ENCODE measurements at regions not wholly inside any gene's neighbourhood (a gene's known extent, or its start where the extent isn't known, plus 50 kb on each side); places are given as distances from the start of the nearest gene placed in this dataset.

GRCh38 chr1:115912116-115912515 is 64.2 kb upstream of the SLC22A15 start:
- FAIRE-seq = no peak
- POLR2A ChIA-PET = no interaction called here
- intact Hi-C loops (cut with micrococcal nuclease; ENCODE audit: unreplicated experiment) = no loop called here
- DNase-seq (ENCODE audit: low read depth, low spot score) = no peak
- H3K4me2 ChIP-seq (ENCODE audit: control insufficient read depth, insufficient read depth) = no peak overlapping the region
- no peaks in the 10 kb centered on the region for H3K79me2 ChIP-seq (ENCODE audit: control insufficient read depth, insufficient read depth, low read length)
- TF ChIP-seq CBX3 (IDR thresholded peaks at IDR 0.05; ENCODE audit: borderline replicate concordance, low read depth) = no peak
- H3K4me3 ChIP-seq = no peak overlapping the region
- H3K9me3 ChIP-seq (replicated peaks; ENCODE audit: control insufficient read depth, insufficient read depth, low read length) = no peaks in the 10 kb centered on the region
- H2AFZ ChIP-seq (ENCODE audit: control insufficient read depth, low read depth, low read length) = no peak overlapping the region
- BruUV-seq (replicated peaks) = no TSS peak
- H4K20me1 ChIP-seq (ENCODE audit: control insufficient read depth, insufficient read depth) = no peaks in the 10 kb centered on the region
- no peak for ATAC-seq
- no peaks in the 10 kb centered on the region for H3K4me1 ChIP-seq (ENCODE audit: control insufficient read depth, insufficient read depth, low read length)
- SMC1A ChIA-PET (ENCODE audit: uncharacterized antibody, unreplicated experiment) = no interaction called here
- in situ Hi-C loops (cut with MboI) = no loop called here
- 17% methylated on average over 3 of the region's 3 CpGs for WGBS (ENCODE audit: insufficient coverage, insufficient replicate concordance, low lambda C conversion rate, missing lambda C conversion rate)
- H3K9ac ChIP-seq (ENCODE audit: control insufficient read depth, insufficient read depth, low read length) = no peak overlapping the region
- CTCF ChIA-PET = interaction anchor here (0.8 kb wide), 1 partner anchor 109 kb away, joined by 3 read pairs; no protein-coding TSS in a partner anchor
- H3K27ac ChIP-seq (ENCODE audit: control insufficient read depth, insufficient read depth) = no peak overlapping the region
- H3K27me3 ChIP-seq (replicated peaks in 1 of 2; ENCODE audit: control insufficient read depth in 2 of 2, insufficient read depth in 2 of 2, low read length in 1 of 2) = no peaks in the 10 kb centered on the region; a peak in 1 of 4 replicates
- H3K36me3 ChIP-seq (ENCODE audit: control insufficient read depth in 2 of 2, insufficient read depth in 2 of 2, low read length in 1 of 2) = no peaks in the 10 kb centered on the region
- RAD21 ChIA-PET (ENCODE audit: unreplicated experiment) = no interaction called here

GRCh38 chr1:115922801-115923200 is 53.5 kb upstream of the SLC22A15 start:
- RAD21 ChIA-PET (ENCODE audit: unreplicated experiment) = no interaction called here
- ATAC-seq (no peak), DNase-seq (ENCODE audit: low read depth, low spot score) (no peak), FAIRE-seq (no peak)
- H3K4me3 ChIP-seq = no peak overlapping the region
- no peak overlapping the region for H3K9ac ChIP-seq (ENCODE audit: control insufficient read depth, insufficient read depth, low read length)
- no peaks in the 10 kb centered on the region for H3K36me3 ChIP-seq (ENCODE audit: control insufficient read depth in 2 of 2, insufficient read depth in 2 of 2, low read length in 1 of 2)
- H3K79me2 ChIP-seq (ENCODE audit: control insufficient read depth, insufficient read depth, low read length) = no peaks in the 10 kb centered on the region
- no peak overlapping the region for H3K4me2 ChIP-seq (ENCODE audit: control insufficient read depth, insufficient read depth)
- no peaks in the 10 kb centered on the region for H3K9me3 ChIP-seq (replicated peaks; ENCODE audit: control insufficient read depth, insufficient read depth, low read length)
- no peaks in the 10 kb centered on the region for H3K27me3 ChIP-seq (replicated peaks in 1 of 2; ENCODE audit: control insufficient read depth in 2 of 2, insufficient read depth in 2 of 2, low read length in 1 of 2)
- in situ Hi-C loops (cut with MboI) (no loop called here), intact Hi-C loops (cut with micrococcal nuclease; ENCODE audit: unreplicated experiment) (no loop called here)
- 0% methylated on average over 3 of the region's 6 CpGs for WGBS (ENCODE audit: insufficient coverage, insufficient replicate concordance, low lambda C conversion rate, missing lambda C conversion rate)
- H2AFZ ChIP-seq (ENCODE audit: control insufficient read depth, low read depth, low read length) = no peak overlapping the region
- H3K27ac ChIP-seq (ENCODE audit: control insufficient read depth, insufficient read depth) = no peak overlapping the region
- no peaks in the 10 kb centered on the region for H3K4me1 ChIP-seq (ENCODE audit: control insufficient read depth, insufficient read depth, low read length)
- SMC1A ChIA-PET (ENCODE audit: uncharacterized antibody, unreplicated experiment) = interaction anchor here (1.4 kb wide), 1 partner anchor 14 kb away, joined by 4 read pairs; no protein-coding TSS in a partner anchor
- CTCF ChIA-PET = interaction anchor here (1.1 kb wide), 1 partner anchor 114 kb away, joined by 3 read pairs; no protein-coding TSS in a partner anchor
- BruUV-seq (replicated peaks) = no TSS peak
- H4K20me1 ChIP-seq (ENCODE audit: control insufficient read depth, insufficient read depth) = no peaks in the 10 kb centered on the region
- POLR2A ChIA-PET = no interaction called here
- no peak for TF ChIP-seq SRF (IDR thresholded peaks at IDR 0.05; ENCODE audit: low read depth in 2 of 2, low read length in 2 of 2)
- no peak for TF ChIP-seq FOS (IDR thresholded peaks at IDR 0.05; ENCODE audit: borderline replicate concordance, extremely low read depth, insufficient read length)
- TF ChIP-seq RELB (IDR thresholded peaks at IDR 0.05; ENCODE audit: low read depth) = no peak
- TF ChIP-seq SMAD1 (IDR thresholded peaks at IDR 0.05; ENCODE audit: low read depth, partially characterized antibody) = no peak
- no peak for TF ChIP-seq SPI1 (IDR thresholded peaks at IDR 0.05; ENCODE audit: borderline replicate concordance, insufficient read depth, low read depth, low read length)
- no peak for TF ChIP-seq TCF7 (IDR thresholded peaks at IDR 0.05; ENCODE audit: borderline replicate concordance)
- no peak for TF ChIP-seq BCL3 (IDR thresholded peaks at IDR 0.05; ENCODE audit: borderline replicate concordance, insufficient read depth, low read depth, low read length, poor library complexity, severe bottlenecking)
- TF ChIP-seq SKIL (IDR thresholded peaks at IDR 0.05; ENCODE audit: low read depth, poor library complexity, severe bottlenecking) = no peak
- no peak for TF ChIP-seq RCOR1 (conservative IDR thresholded peaks at IDR 0.05; ENCODE audit: low read depth, low read length)
- no peak for TF ChIP-seq POLR2A (IDR thresholded peaks at IDR 0.05; ENCODE audit: low read depth, low read length)
